GM23338 (cell line): ENCODE measurements at regions not wholly inside any gene's neighbourhood (a gene's known extent, or its start where the extent isn't known, plus 50 kb on each side); places are given as distances from the start of the nearest gene placed in this dataset.
A peak's percentile ranks its signal among the peaks of the same experiment; 100 is the strongest.

Experiments used
- ATAC-seq: fragments of 200-7000 bp; cut with Tn5 transposase; 3 replicates; pipeline ENCODE4 v1.9.1; 2020
- DNase-seq: peaks from one replicate; pipeline ENCODE4 v3.0.0-alpha.2; 2015; ENCODE audit warnings: low spot score
- H2AFZ ChIP-seq: fragments of 200-600 bp; sonication (generic); 2 replicates; pipeline ENCODE4 v1.8.0; 2016; ENCODE audit warnings: antibody characterized with exemption, mild to moderate bottlenecking, moderate library complexity
- H3F3A ChIP-seq: fragments of 200-600 bp; sonication (generic); replicated peaks from 2 replicates; pipeline ENCODE4 v1.8.0; 2017; ENCODE audit warnings: antibody characterized with exemption, mixed run types, low read depth
- H3K27ac ChIP-seq: fragments of 200-600 bp; sonication (generic); 2 replicates; pipeline ENCODE4 v1.6.1; 2016; ENCODE audit warnings: low read depth
- H3K27me3 ChIP-seq: fragments of 200-600 bp; sonication (generic); 2 replicates; pipeline ENCODE4 v1.8.0; 2016; ENCODE audit warnings: mild to moderate bottlenecking, mixed run types, moderate library complexity; ENCODE audit not compliant: insufficient read depth
- H3K36me3 ChIP-seq: fragments of 200-600 bp; sonication (generic); 2 replicates; pipeline ENCODE4 v1.8.0; 2016; ENCODE audit warnings: mild to moderate bottlenecking; ENCODE audit not compliant: insufficient read depth
- H3K4me1 ChIP-seq: fragments of 200-600 bp; sonication (generic); 2 replicates; pipeline ENCODE4 v1.8.0; 2016; ENCODE audit warnings: mild to moderate bottlenecking, moderate library complexity; ENCODE audit not compliant: insufficient read depth
- H3K4me2 ChIP-seq: fragments of 200-600 bp; sonication (generic); 2 replicates; pipeline ENCODE4 v1.7.1; 2017; ENCODE audit warnings: mixed run types
- H3K4me3 ChIP-seq: fragments of 200-600 bp; sonication (generic); 2 replicates; pipeline ENCODE4 v1.6.1; 2016; ENCODE audit warnings: mixed run types
- H3K79me2 ChIP-seq: fragments of 200-600 bp; sonication (generic); replicated peaks from 2 replicates; pipeline ENCODE4 v1.8.0; 2017; ENCODE audit warnings: mild to moderate bottlenecking; ENCODE audit not compliant: insufficient read depth
- H3K9me2 ChIP-seq: fragments of 200-600 bp; sonication (generic); 2 replicates; pipeline ENCODE4 v1.8.0; 2017; ENCODE audit not compliant: insufficient read depth
- H4K20me1 ChIP-seq: fragments of 200-600 bp; sonication (generic); replicated peaks from 2 replicates; pipeline ENCODE4 v1.8.0; 2017; ENCODE audit warnings: mild to moderate bottlenecking; ENCODE audit not compliant: insufficient read depth
- H3K27ac Mint-ChIP-seq: 2 replicates; pipeline ENCODE4 v1.8.0; 2020; ENCODE audit warnings: inconsistent platforms, mild to moderate bottlenecking, moderate library complexity, mixed read lengths
- H3K27me3 Mint-ChIP-seq: 3 replicates; pipeline ENCODE4 v1.8.0; 2022; ENCODE audit warnings: low read depth, mild to moderate bottlenecking, moderate library complexity, mixed read lengths, inconsistent platforms; ENCODE audit not compliant: insufficient read depth, poor library complexity
- H3K36me3 Mint-ChIP-seq: 3 replicates; pipeline ENCODE4 v1.8.0; 2021; ENCODE audit warnings: low read depth, mild to moderate bottlenecking, inconsistent platforms, moderate library complexity, mixed read lengths
- H3K4me1 Mint-ChIP-seq: 3 replicates; pipeline ENCODE4 v1.8.0; 2020; ENCODE audit warnings: mild to moderate bottlenecking, inconsistent platforms, mixed read lengths
- H3K4me3 Mint-ChIP-seq: 3 replicates; pipeline ENCODE4 v1.8.0; 2021; ENCODE audit warnings: moderate library complexity, mild to moderate bottlenecking, inconsistent platforms, mixed read lengths
- H3K9me3 Mint-ChIP-seq: 3 replicates; pipeline ENCODE4 v1.8.0; 2020; ENCODE audit warnings: moderate library complexity, mild to moderate bottlenecking, inconsistent platforms, mixed read lengths
- CREB1 ChIP-seq: fragments of 250-450 bp; sonication (Bioruptor Pico); IDR thresholded peaks from 2 replicates; pipeline ENCODE4 v1.5.0; 2020; ENCODE audit warnings: low read depth, mild to moderate bottlenecking, moderate library complexity
- EZH2 ChIP-seq: fragments of 200-600 bp; sonication (generic); IDR thresholded peaks from one replicate; pipeline ENCODE4 v1.8.0; 2017; ENCODE audit warnings: antibody characterized with exemption, mild to moderate bottlenecking, low read depth; ENCODE audit not compliant: unreplicated experiment
- EZH2phosphoT487 ChIP-seq: fragments of 200-600 bp; sonication (generic); IDR thresholded peaks from one replicate; pipeline ENCODE4 v1.8.1; 2018; ENCODE audit warnings: antibody characterized with exemption; ENCODE audit not compliant: unreplicated experiment
- JUNB ChIP-seq: IDR thresholded peaks from one replicate; pipeline ENCODE4 v1.6.1; 2016; ENCODE audit warnings: antibody characterized with exemption; ENCODE audit not compliant: unreplicated experiment
- NANOG ChIP-seq: IDR thresholded peaks from 2 replicates; pipeline ENCODE4 v1.6.1; 2016; ENCODE audit warnings: antibody characterized with exemption, borderline replicate concordance
- POLR2AphosphoS5 ChIP-seq: IDR thresholded peaks from 2 replicates; pipeline ENCODE4 v1.6.1; 2016; ENCODE audit warnings: antibody characterized with exemption, low read depth
- STAT1 ChIP-seq: IDR thresholded peaks from one replicate; pipeline ENCODE4 v1.6.1; 2016; ENCODE audit warnings: antibody characterized with exemption; ENCODE audit not compliant: unreplicated experiment
- ZNF114 ChIP-seq: fragments of 250-450 bp; sonication (Bioruptor Pico); IDR thresholded peaks from 2 replicates; pipeline ENCODE4 v1.5.0; 2020; ENCODE audit warnings: mild to moderate bottlenecking, moderate library complexity
- ZNF331 ChIP-seq: fragments of 250-450 bp; sonication (Bioruptor Pico); IDR thresholded peaks from 2 replicates; pipeline ENCODE4 v1.5.0; 2020; ENCODE audit warnings: low read depth, mild to moderate bottlenecking, moderate library complexity
- TF ChIP-seq, protein P1 (sequence below): fragments of 250-450 bp; sonication (Bioruptor Pico); IDR thresholded peaks from 2 replicates; pipeline ENCODE4 v1.5.0; 2020; ENCODE audit warnings: mild to moderate bottlenecking, moderate library complexity
- TF ChIP-seq, protein P2 (sequence below): IDR thresholded peaks from one replicate; pipeline ENCODE4 v1.6.1; 2018; ENCODE audit warnings: antibody characterized with exemption; ENCODE audit not compliant: unreplicated experiment
- TF ChIP-seq, protein P3 (sequence below), 2 experiments: fragments of 200-600 bp in 1 of 2; sonication (generic) in 1 of 2; conservative IDR thresholded peaks; 2 replicates each; pipeline versions ENCODE4 v1.5.1 to v1.6.1; 2016 to 2017; ENCODE audit warnings: antibody characterized with exemption in 2 of 2, low read depth in 2 of 2, mild to moderate bottlenecking in 2 of 2, moderate library complexity in 1 of 2
- TF ChIP-seq, protein P4 (sequence below): IDR thresholded peaks from 2 replicates; pipeline ENCODE4 v1.6.1; 2016; ENCODE audit warnings: antibody characterized with exemption

DNA sequence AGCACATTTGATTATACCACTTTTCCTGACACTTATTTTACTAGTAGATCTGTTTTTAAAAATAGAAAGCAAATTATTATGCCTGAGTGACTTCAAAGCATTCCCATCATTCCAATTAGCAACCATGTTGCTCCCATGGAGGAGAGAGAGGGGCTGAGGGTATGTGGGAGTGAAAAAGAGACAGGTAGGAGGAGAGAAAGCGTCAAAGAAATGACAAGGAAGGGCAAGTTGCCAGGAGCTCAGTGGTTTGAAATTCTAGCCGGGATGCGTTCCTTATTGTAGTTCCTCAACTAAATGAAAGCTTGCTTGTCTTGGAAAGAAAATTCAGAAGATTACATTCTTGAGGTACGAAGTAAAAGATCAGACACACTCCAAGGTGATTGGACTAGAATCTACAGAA, 92.4 kb upstream of the PKP2 start (continued):
- TF ChIP-seq, protein P1, sequence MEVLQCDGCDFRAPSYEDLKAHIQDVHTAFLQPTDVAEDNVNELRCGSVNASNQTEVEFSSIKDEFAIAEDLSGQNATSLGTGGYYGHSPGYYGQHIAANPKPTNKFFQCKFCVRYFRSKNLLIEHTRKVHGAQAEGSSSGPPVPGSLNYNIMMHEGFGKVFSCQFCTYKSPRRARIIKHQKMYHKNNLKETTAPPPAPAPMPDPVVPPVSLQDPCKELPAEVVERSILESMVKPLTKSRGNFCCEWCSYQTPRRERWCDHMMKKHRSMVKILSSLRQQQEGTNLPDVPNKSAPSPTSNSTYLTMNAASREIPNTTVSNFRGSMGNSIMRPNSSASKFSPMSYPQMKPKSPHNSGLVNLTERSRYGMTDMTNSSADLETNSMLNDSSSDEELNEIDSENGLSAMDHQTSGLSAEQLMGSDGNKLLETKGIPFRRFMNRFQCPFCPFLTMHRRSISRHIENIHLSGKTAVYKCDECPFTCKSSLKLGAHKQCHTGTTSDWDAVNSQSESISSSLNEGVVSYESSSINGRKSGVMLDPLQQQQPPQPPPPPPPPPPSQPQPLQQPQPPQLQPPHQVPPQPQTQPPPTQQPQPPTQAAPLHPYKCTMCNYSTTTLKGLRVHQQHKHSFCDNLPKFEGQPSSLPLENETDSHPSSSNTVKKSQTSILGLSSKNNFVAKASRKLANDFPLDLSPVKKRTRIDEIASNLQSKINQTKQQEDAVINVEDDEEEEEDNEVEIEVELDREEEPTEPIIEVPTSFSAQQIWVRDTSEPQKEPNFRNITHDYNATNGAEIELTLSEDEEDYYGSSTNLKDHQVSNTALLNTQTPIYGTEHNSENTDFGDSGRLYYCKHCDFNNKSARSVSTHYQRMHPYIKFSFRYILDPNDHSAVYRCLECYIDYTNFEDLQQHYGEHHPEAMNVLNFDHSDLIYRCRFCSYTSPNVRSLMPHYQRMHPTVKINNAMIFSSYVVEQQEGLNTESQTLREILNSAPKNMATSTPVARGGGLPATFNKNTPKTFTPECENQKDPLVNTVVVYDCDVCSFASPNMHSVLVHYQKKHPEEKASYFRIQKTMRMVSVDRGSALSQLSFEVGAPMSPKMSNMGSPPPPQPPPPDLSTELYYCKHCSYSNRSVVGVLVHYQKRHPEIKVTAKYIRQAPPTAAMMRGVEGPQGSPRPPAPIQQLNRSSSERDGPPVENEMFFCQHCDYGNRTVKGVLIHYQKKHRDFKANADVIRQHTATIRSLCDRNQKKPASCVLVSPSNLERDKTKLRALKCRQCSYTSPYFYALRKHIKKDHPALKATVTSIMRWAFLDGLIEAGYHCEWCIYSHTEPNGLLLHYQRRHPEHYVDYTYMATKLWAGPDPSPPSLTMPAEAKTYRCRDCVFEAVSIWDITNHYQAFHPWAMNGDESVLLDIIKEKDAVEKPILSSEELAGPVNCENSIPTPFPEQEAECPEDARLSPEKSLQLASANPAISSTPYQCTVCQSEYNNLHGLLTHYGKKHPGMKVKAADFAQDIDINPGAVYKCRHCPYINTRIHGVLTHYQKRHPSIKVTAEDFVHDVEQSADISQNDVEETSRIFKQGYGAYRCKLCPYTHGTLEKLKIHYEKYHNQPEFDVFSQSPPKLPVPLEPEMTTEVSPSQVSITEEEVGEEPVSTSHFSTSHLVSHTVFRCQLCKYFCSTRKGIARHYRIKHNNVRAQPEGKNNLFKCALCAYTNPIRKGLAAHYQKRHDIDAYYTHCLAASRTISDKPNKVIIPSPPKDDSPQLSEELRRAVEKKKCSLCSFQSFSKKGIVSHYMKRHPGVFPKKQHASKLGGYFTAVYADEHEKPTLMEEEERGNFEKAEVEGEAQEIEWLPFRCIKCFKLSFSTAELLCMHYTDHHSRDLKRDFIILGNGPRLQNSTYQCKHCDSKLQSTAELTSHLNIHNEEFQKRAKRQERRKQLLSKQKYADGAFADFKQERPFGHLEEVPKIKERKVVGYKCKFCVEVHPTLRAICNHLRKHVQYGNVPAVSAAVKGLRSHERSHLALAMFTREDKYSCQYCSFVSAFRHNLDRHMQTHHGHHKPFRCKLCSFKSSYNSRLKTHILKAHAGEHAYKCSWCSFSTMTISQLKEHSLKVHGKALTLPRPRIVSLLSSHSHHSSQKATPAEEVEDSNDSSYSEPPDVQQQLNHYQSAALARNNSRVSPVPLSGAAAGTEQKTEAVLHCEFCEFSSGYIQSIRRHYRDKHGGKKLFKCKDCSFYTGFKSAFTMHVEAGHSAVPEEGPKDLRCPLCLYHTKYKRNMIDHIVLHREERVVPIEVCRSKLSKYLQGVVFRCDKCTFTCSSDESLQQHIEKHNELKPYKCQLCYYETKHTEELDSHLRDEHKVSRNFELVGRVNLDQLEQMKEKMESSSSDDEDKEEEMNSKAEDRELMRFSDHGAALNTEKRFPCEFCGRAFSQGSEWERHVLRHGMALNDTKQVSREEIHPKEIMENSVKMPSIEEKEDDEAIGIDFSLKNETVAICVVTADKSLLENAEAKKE: no peak
- TF ChIP-seq CREB1 (CRISPR knock-in tag): no peak
- TF ChIP-seq STAT1: no peak
- no peak for TF ChIP-seq POLR2AphosphoS5

DNA sequence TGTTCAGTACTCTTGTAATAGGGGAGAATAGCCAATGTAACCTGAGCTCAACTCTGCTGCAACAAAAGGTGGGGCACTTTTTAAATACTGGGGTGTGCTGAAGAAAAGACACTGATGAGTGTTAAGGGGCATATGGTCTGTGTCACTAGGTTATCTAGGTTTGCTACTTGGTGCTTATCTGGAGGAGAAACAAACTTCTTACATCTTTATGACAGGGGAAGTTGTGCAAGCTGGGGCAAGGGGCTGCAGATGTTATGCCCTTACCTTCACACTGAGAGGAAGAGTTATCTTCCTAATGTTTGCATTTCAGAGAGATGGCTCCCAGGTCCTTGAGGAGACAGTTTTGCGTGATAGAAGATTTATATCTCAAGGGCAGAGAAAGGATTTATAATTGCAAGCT, 90.9 kb upstream of the PKP2 start:
- no peak overlapping the region for H3K4me2 ChIP-seq
- H3K4me1 ChIP-seq: peaks cover 24% of the 10 kb centered on the region
- ATAC-seq (no peak), DNase-seq (no peak)
- Mint-ChIP-seq H3K9me3 (peaks cover 4% of the 10 kb centered on the region; the same call in 1 of the 3 replicates), H3K4me1 (peaks cover 30% of the 10 kb centered on the region), H3K27me3 (peaks cover 12% of the 10 kb centered on the region), H3K36me3 (no peaks in the 10 kb centered on the region; the same call in 2 of the 3 replicates), H3K4me3 (no peak overlapping the region), H3K27ac (no peak overlapping the region; the same call in 1 of the 2 replicates)
- peak overlapping the region; percentile 53; the same call in 1 of the 2 replicates for H2AFZ ChIP-seq
- H3K36me3 ChIP-seq: no peaks in the 10 kb centered on the region
- no peaks in the 10 kb centered on the region for H3K9me2 ChIP-seq
- no peak overlapping the region for H3K27ac ChIP-seq
- no peaks in the 10 kb centered on the region for H3K79me2 ChIP-seq
- no peaks in the 10 kb centered on the region for H3K27me3 ChIP-seq
- no peaks in the 10 kb centered on the region for H4K20me1 ChIP-seq
- no peak overlapping the region for H3K4me3 ChIP-seq
- no peaks in the 10 kb centered on the region for H3F3A ChIP-seq
- TF ChIP-seq ZNF331 (CRISPR knock-in tag) (no peak), EZH2phosphoT487 (no peak), JUNB (no peak), EZH2 (no peak), NANOG (no peak), CREB1 (CRISPR knock-in tag) (no peak), ZNF114 (CRISPR knock-in tag) (no peak)
- TF ChIP-seq, protein P2, sequence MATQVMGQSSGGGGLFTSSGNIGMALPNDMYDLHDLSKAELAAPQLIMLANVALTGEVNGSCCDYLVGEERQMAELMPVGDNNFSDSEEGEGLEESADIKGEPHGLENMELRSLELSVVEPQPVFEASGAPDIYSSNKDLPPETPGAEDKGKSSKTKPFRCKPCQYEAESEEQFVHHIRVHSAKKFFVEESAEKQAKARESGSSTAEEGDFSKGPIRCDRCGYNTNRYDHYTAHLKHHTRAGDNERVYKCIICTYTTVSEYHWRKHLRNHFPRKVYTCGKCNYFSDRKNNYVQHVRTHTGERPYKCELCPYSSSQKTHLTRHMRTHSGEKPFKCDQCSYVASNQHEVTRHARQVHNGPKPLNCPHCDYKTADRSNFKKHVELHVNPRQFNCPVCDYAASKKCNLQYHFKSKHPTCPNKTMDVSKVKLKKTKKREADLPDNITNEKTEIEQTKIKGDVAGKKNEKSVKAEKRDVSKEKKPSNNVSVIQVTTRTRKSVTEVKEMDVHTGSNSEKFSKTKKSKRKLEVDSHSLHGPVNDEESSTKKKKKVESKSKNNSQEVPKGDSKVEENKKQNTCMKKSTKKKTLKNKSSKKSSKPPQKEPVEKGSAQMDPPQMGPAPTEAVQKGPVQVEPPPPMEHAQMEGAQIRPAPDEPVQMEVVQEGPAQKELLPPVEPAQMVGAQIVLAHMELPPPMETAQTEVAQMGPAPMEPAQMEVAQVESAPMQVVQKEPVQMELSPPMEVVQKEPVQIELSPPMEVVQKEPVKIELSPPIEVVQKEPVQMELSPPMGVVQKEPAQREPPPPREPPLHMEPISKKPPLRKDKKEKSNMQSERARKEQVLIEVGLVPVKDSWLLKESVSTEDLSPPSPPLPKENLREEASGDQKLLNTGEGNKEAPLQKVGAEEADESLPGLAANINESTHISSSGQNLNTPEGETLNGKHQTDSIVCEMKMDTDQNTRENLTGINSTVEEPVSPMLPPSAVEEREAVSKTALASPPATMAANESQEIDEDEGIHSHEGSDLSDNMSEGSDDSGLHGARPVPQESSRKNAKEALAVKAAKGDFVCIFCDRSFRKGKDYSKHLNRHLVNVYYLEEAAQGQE: no peak
- TF ChIP-seq, protein P3, sequence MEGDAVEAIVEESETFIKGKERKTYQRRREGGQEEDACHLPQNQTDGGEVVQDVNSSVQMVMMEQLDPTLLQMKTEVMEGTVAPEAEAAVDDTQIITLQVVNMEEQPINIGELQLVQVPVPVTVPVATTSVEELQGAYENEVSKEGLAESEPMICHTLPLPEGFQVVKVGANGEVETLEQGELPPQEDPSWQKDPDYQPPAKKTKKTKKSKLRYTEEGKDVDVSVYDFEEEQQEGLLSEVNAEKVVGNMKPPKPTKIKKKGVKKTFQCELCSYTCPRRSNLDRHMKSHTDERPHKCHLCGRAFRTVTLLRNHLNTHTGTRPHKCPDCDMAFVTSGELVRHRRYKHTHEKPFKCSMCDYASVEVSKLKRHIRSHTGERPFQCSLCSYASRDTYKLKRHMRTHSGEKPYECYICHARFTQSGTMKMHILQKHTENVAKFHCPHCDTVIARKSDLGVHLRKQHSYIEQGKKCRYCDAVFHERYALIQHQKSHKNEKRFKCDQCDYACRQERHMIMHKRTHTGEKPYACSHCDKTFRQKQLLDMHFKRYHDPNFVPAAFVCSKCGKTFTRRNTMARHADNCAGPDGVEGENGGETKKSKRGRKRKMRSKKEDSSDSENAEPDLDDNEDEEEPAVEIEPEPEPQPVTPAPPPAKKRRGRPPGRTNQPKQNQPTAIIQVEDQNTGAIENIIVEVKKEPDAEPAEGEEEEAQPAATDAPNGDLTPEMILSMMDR (conservative IDR thresholded peaks at IDR 0.05; ENCODE audit: low read depth in 2 of 2): no peak
- TF ChIP-seq, protein P4, sequence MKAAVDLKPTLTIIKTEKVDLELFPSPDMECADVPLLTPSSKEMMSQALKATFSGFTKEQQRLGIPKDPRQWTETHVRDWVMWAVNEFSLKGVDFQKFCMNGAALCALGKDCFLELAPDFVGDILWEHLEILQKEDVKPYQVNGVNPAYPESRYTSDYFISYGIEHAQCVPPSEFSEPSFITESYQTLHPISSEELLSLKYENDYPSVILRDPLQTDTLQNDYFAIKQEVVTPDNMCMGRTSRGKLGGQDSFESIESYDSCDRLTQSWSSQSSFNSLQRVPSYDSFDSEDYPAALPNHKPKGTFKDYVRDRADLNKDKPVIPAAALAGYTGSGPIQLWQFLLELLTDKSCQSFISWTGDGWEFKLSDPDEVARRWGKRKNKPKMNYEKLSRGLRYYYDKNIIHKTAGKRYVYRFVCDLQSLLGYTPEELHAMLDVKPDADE: no peak
